ENCODE measurements at regions not wholly inside any gene's neighbourhood (a gene's known extent, or its start where the extent isn't known, plus 50 kb on each side); places are given as distances from the start of the nearest gene placed in this dataset.

DNA sequence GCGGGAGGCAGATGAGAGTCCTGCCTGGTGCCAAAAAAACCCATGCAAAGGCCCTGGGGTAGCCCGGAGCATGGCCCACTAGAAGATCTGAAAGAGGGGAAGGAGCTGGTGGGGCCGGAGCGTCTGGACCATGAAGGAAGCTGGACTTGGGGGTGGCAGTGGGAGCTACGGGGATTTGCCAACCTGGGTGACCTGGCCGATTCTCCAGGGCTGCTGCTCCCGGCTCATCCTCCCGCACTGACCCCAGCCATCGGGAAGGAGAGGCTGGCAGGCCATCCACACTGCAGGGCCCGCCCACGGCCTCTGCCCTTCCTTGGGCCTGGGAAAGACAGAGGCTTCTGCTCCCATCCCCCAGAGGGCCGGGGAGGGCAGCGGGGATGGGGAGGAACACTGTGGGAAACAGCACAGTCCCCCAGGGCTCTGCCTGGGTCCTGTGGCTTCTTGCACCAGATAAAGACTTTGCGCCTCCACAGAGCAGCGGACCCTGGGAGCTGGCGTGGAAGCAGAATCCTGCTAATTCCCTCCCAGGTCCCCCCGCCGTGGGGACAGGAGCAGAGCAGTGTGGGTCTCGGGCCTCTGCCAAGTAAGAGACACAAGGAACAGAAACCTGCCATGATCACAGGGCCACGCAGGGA is 87.1 kb upstream of the LINC01488 start:
- no peak for DNase-seq

DNA sequence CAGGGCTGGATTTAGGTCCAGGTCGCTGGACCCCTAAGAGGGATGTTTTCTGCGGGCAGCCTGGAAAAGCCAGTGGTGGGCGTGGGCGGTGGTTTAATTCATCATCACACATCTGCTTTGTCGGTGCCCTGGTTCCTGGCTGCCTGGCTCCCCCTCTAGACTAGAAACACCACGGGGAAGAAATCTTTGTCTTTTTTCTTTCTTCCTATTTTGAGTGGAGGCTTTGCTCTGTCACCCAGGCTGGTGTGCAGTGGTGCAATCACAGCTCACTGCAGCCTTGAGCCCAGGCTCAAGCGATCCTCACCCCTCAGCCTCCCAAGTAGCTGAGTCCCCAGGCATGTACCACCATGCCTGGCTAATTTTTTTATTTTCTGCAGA is 86.6 kb upstream of the LINC01488 start:
- no peak for DNase-seq

DNA sequence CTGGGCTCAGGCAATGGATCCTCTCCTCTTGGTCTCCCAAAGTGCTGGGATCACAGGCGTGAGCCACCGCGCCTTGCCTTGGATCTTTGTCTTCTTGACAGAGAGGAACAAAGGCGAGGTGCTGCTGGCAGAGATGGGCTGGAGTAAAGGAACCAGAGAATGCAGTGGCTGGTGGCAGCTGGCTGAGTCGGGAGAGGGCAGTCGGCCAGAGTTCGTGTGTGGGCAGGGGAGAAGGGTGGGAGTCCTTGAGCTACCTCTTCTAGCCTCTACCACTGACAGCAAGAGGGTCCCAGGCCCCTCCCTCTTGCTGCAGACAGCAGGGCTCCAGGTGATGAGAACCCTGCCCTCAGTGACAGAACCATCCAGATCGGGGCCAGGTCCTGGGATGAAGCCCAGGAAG is 86.2 kb upstream of the LINC01488 start:
- DNase-seq, result no peak

DNA sequence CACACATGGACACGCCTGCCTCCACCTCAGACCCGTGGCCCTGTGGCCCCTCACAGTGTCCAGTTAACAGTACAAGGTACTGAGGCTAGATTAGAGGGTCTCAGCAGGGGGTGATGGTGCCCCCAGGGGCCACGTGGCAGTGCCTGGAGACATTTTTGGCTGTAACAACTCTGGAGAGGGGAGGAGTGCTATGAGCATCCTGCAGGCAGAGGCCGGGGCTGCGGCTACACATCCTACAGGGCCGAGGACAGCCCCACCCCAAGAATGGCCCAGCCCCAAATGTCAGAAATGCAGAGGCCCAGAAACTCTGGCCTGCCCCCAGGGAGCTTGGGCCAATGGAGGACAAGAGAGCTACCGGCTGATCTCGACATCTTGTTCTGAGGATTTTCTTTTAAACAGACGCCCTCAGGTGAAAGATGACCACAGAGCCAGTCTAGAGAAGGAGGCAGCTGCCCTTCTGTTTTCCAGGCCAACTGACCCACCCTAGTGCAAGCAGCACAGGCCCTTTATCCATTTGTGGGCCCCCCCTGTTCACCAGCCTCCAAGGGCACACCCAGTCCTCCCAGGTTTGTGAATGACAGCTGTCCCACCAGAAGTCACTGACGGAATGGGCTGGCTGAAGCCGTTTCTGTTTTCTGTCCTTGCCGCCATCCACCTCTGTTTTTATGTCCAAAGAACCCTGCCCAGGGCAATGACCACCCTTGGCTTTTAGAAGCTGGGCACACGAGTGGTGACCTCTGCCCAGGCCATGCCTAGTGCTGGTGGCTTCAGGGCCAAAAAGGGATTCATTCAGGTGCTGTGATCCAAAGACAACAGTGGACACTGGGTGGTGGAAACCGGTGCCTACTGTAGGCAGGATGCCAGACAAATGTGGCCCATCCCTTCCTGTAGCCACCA is 85.2 kb upstream of the LINC01488 start:
- DNase-seq, result no peak

DNA sequence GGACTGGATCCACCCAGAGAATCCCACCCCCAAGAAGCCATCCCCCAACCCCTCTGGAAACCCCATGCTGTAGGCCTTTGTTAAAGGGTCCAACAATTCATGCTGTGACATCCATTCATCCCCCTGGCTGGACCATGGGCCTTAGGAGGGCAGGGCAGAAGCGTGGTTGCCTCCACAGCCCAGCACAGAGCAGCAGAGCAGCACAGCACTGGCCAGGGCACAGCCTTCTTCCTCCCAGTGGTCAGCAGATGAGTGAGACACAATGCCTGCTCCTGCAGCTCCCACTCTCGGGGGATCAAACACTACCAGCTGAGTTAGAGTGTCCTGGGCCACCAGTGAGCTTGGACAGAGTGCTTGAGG is 84.5 kb upstream of the LINC01488 start:
- DNase-seq, result no peak

DNA sequence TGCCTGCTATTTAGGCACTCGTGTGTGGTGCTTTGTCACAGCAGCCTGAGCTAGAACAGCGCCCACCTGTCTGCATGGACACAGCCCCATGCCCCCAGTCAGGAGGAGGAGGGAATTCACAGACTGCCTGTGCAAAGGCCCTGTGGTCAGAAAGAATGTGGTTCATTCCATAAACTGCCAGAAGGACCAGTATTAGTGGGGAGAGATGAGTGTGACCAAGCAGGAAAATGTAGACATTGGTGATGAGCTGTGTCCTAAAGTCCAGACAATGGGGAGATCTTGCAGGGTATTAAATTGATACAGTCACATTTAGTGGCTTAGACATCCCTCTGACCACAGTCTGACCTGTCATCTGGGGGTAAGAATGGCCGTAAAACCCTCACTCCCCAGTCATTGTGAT is 83.7 kb upstream of the LINC01488 start:
- no peak for DNase-seq

DNA sequence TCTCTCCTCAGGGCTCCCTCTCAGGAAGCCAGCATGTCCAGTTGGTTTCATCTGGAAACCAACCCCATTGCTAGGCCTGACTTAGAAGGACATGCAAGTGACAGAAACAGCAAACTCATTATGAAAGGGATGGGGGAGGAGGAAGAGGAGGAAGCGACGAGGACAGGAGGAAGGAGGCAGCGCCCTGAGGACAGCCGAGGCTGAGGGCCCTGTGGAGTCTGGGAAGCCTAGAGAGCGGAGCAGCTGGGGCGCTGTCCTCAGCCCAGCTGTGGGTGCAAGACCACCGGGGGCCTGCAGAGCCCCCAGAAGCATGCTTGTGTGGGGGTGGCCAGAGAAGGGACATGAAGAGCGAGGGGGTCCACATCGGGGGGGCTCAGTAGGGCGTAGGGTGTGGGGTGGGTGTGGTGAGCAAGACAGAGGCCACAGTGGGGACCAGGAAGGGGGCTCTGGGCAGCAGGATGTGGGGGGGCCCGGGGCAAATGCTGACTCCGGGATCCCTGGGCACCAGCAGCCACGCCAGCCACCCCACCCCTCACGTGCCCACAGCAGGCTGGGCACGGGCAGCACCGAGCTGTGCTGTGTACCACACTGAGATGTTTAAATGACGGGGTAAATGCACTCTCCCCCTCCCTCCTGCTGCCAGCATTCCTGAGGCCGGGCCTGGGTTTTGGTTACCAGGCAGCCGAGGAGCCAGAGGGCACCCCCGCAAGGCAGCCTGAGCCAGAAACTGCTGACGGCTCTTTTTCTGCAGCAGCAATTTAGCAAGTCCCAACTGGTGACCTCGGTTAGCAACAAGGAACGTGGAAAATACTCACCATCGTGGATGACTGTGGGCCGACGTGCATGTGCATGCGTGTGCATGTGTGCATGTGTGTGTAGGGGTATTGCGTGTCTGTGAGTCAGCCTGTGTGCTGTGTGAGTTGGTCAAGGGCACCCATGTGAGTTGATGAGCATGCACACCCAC is 82.7 kb upstream of the LINC01488 start:
- DNase-seq, result no peak

DNA sequence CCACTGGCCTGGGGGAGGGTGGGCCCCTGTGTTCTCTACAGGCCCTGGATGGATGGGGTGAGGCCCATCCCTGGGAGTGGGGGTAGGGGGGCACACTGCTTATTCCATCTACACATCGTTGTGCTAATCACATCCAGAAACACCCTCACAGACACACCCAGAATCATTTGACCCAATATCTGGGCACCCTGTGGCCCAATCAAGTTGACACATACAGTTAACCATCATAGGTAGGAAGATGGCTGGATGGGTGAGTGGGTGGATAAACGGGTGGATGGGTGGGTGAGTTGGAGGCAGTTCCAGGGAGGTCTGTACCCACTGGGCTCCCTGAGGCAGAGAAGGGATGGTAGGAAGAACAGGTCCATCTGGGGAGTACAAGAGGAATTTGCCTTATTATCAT is 81.3 kb upstream of the LINC01488 start:
- no peak for DNase-seq

DNA sequence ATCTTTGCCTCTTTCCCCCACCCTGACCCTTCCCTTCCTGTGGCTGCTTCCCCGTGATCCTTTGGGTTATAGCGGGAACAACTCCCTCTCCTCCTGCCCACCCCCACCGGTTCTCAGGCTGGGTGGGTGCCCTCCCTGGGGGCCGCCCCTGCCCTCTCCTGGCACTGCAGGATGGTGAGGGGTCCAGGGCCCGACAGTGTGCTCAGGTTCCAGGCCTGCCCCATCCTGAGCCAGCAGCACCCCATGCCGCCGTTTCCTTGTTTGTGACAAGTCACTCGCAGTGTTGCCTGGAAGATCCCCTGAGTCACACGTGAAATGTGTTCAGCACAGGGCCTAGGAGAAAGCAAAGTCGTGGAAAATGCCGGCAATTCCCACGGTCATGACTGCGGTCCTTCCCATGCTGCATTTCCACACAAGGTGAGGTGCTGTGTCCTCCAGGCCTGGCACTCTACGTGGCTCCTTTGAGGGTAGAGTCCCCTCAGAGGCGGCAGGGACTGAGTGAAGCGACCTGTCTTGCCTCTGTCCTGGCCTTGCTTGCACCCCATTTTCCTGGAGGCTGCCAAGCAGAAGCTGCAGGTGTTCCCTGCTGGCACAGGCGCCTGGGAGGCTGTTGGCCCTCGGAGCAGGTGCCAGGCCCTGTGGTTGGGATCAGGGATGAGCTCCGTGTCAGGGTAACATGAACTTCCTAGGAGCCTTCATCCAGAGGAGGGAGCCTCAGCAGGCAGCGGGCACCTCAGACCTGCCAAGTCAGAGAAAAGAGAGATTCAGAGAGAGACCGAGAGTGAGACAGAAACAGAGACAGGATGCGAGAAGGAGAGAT is 80.5 kb upstream of the LINC01488 start:
- no peak for DNase-seq

DNA sequence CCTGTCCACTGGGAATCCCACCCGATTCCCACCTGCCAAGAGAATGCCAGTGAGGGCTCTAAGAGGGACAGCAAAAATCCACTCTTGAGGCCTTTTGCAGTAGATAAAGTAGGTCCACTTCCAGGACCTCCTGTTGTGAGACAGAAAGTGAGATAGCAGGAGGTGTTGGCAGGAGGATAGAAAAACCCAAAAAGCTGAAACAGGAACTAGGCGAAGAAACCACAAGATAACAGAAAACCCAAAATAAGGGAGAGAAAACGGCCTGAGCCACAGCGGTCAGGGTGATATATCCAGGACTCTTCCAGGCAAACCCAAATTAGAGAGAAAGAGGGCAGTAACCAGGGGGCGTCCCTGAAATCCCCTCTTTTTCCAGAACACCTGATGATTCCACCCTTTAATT is 79.7 kb upstream of the LINC01488 start:
- no peak for DNase-seq

DNA sequence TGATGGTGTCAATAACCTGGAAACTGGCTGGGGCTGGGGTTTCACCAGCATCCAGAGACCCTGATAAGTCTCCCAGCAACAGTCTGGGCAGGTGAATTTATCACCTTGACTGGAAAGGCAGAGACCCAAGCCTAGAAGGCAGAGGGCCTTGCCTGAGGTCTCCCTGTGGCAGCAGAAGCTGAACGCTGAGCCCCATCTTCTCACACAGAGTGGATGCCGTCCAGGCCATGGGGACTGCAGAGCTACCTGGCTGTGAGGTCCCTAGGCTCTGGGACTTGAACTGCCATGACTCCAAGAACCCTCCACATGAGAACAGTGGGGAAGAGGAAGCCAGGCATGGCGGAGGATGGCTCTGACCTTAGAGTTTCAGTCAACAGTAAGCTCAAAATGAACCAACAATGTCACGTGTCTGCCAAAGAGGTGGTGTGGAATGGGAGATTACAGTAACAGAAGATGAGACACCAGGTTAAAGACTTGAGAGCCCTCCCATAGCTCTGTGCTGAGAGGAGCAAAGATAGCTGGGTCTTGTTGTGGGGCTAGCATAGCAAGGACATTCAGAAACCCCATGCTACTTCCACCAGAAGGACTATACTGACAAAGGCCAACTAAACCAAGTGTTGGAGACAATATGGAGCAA is 79.1 kb upstream of the LINC01488 start:
- no peak for DNase-seq

DNA sequence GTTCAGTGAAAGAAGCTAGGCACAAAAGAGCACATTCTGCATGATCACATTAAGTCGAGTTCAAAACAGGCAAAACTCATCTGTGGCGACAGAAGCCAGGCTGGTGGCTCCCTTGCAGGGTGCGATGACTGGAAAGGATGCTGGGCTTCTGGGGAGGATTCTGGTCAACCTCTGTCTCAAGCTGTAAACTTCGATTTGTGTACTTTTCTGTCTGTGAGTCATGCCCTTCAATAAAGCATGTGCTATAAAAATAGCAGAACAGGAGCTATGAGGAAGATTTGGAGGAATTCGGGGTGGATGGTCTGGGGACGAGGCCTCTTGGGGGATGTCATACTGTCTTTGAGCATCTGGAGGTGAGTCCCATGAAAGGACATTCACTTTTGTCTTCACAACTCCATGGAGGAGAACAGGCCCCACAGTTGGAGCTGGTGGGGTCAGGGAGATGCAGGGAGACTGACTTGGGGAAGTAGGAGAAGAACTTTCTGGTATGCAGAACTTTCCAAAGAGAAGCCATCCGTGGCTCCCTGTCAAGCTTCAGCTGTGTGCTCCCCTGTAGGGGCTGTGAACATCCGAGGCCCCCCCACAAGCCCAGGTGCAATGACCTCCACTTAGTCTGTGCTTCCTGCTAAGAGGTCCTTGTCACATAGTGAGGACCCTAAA is 77.8 kb upstream of the LINC01488 start:
- DNase-seq, result no peak

DNA sequence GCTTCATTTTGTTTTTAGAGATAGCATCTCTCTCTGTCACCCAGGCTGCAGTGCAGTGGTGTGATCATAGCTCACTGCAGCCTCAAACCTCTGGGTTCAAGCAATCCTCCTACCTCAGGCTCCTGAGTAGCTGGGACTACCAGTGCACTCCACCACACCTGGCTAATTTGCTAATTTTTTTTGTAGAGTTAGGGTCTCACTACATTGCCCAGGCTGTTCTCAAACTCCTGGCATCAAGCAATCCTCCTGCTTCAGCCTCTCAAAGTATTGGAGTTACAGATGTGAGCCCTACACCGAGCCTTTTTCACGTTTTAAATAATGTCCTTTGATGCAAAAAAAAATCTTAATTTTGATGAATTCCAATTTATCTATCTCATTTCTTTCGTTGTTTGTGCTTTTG is 75.4 kb upstream of the LINC01488 start:
- no peak for DNase-seq

DNA sequence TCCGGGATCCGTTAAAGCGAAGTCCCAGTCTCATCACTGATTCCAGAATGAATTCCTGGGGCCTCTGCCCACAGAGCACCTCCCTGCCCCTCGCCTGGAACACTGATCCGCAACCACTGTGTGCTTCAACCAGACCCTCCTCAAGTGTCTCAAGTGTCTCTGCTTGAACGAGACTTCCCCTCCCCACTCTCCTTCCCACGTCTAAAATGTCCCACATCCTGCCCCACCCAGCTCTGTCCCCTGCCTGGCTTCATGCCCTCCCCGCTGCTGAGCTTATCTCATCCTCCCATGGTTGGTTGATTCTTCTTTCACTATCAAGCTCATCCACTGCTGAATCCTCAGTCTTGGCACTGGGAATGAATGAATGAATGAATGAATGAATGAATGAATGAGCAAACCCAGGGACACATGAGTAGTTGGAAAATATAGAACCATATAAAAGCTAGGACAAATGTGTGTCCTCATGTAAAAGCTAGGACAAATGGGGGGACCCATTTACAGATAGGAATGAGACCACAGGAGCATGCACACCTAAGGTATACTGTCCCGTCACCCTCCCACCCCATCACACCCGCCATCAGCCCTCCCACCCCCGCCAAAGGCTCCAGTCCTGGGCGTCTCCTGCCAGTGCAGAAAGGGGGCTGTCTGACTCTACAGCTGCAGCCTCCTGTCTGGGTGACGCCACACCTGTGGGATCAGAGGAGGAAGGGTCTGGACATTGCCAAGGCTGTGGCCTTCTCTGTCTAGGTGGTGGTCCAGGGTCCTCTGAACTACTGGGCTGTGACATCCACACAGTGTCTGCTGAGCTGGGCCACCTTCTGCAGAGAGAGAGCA is 71.4 kb upstream of the LINC01488 start:
- no peak for DNase-seq

DNA sequence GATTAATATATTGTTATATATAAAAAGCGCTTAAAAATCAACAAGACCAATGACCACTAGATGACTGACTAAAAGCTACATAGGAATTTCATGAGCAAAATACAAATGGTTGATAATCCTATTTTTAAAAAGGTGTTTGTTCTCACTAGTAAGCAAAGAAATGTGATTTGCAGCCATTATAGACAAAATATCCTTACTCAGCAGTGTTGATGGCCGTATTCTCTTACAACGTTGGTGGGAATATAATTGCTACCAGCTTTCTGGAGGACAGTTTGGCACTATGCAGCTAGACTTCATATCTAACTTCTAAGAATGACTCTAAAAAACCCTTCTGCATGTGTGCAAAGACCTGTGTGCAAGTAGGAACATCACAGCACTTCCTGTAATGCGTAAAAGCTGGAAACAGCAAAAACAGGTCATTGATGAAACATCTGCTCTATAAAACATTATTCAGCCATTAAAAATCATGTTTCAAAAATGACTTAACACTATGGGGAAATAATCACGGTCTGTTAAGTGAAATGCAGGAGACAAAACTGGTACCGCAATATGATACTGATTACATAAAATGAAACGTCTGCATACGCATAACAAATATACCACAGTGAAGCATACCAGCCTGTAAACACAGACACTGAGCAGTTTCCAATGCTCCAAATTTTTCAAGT is 70.1 kb upstream of the LINC01488 start:
- no peak for DNase-seq

DNA sequence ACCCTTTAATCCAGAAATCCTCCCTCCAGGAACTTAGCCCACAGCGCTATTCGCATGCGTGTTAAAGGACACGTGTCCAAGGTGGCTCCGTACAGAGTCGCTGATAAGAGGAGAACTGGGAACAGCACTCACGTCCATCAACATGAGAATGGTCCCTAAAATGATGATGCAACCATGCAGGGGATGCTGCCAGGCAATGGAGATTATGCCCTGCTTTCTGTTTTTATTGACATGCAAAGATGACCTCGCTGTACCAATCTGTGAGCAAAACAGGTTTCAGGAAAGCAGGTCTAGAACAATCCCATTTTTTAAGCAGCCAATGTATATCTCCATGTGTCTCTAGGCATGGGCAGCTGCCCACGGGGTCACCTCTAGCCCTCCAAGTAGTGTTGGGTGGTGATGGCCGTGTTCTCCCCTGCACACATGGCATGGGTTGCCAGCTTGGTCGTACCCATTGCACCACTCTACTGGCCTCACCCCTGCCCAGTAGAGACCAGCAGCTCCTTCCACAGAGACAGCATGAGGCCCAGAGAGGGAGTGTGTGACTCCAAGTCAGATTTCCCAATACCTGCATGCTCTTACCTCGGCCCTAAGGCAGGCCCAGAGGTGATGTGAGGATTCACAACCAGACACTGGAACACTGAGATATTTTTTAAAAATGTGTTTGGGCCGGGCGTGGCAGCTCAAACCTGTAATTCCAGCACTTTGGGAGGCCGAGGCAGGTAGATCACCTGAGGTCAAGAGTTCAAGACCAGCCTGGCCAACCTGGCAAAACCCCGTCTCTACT is 68.3 kb upstream of the LINC01488 start:
- DNase-seq, result no peak

DNA sequence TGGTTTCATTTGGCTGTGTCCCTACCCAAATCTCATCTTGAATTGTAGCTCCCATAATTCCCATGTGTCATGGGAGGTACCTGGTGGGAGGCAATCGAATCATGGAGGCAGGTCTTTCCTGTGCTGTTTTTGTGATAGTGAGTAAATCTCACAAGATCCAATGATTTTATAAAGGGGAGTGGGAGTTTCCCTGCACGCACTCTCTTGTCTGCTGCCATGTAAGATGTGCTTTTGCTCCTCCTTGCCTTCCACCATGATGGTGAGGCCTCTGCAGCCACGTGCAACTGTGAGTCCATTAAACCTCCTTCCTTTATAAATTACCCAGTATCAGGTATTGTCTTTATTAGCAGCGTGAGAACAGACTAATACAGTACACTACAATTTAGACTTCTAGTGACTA is 67.5 kb upstream of the LINC01488 start:
- no peak for DNase-seq

DNA sequence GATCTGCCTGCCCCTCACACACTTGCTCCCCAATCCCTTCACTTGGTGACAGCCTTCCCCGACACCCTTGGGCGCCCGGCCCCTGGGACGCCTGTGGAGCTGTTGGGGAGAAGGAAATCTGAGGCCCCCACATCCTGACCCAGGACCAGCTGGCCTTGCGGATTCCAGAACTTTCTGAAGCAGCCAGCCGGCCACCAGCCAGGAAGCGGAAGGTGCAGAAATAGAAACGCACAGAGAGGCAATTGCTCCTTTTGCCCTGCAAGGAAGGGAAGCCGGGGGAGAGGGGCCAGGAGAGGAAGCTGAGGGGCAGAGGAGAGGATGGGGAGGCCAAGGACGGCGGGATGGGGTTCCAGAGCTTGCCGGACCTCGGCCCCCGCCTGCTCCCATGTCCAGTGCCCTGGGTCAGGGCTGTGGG is 66.7 kb upstream of the LINC01488 start:
- DNase-seq, result no peak

Data from NCI-H187 (cell line).